Astrocyte of the spinal cord (primary cell): ENCODE measurements at regions not wholly inside any gene's neighbourhood (a gene's known extent, or its start where the extent isn't known, plus 50 kb on each side); places are given as distances from the start of the nearest gene placed in this dataset.

Experiments
- DNase-seq: peaks from one replicate; pipeline ENCODE4 v3.0.0; 2011; ENCODE audit warnings: low read depth, low spot score
- H3K4me3 ChIP-seq: 2 replicates; pipeline ENCODE4 v1.5.1; 2011; ENCODE audit warnings: low read depth, mild to moderate bottlenecking, low read length, moderate library complexity
- CTCF ChIP-seq: IDR thresholded peaks from 2 replicates; pipeline ENCODE4 v1.5.1; 2012; ENCODE audit warnings: low read depth, mild to moderate bottlenecking, low read length, inconsistent platforms
- in situ Hi-C: cut with HindIII; loops from 2 replicates; pipeline ENCODE4 v1.10.0; 2017; ENCODE audit warnings: low sequenced_read_pairs

- H3K4me3 ChIP-seq = no peak overlapping the region
- TF ChIP-seq CTCF = no peak
- in situ Hi-C loops = no loop called here
- no peak for DNase-seq
These were observed 84.3 kb upstream of the HAND1 start for GRCh38 chr5:154562244-154562880.

GRCh38 chr5:154559398-154560276, 81.6 kb upstream of the HAND1 start:
- no peak for TF ChIP-seq CTCF
- H3K4me3 ChIP-seq = no peak overlapping the region
- in situ Hi-C loops = no loop called here
- no peak for DNase-seq

GRCh38 chr5:154557548-154557947, 79.5 kb upstream of the HAND1 start:
- DNase-seq = no peak
- no peak for TF ChIP-seq CTCF
- in situ Hi-C loops = no loop called here
- no peak overlapping the region for H3K4me3 ChIP-seq

GRCh38 chr5:154547551-154547950, 69.5 kb upstream of the HAND1 start:
- no peak for TF ChIP-seq CTCF
- in situ Hi-C loops = no loop called here
- no peak overlapping the region for H3K4me3 ChIP-seq
- DNase-seq = no peak

GRCh38 chr5:154546719-154547118, 68.7 kb upstream of the HAND1 start:
- TF ChIP-seq CTCF = no peak

GRCh38 chr5:154544646-154545045, 66.6 kb upstream of the HAND1 start:
- in situ Hi-C loops = no loop called here
- H3K4me3 ChIP-seq = no peak overlapping the region
- DNase-seq = no peak
- no peak for TF ChIP-seq CTCF

More at GRCh38 chr5:154546719-154547118, 68.7 kb upstream of the HAND1 start:
- in situ Hi-C loops = no loop called here
- H3K4me3 ChIP-seq = no peak overlapping the region
- DNase-seq = no peak
